Middle frontal gyrus (tissue), 1 donor: ENCODE measurements at regions not wholly inside any gene's neighbourhood (a gene's known extent, or its start where the extent isn't known, plus 50 kb on each side); places are given as distances from the start of the nearest gene placed in this dataset.
"Not testable (repeated sequence)": the region's sequence is repeated elsewhere in the genome, so short reads cannot be mapped to it uniquely, and the experiment has no call there.

Source experiments
- DNase-seq: peaks from one replicate; pipeline ENCODE4 v3.0.0-alpha.2; 2015; ENCODE audit warnings: low spot score; ENCODE audit errors: extremely low spot score

- DNase-seq, result no peak
Measured at GRCh38 chr7:156389116-156389692, 251.4 kb upstream of the RNF32 start.

GRCh38 chr7:156386097-156386496 lies 254.5 kb upstream of the RNF32 start:
- DNase-seq, result no peak

GRCh38 chr7:156384706-156385105 lies 255.9 kb upstream of the RNF32 start:
- DNase-seq, result no peak

- DNase-seq, result no peak
Measured at GRCh38 chr7:156383526-156383925, 257.0 kb upstream of the RNF32 start.

DNA sequence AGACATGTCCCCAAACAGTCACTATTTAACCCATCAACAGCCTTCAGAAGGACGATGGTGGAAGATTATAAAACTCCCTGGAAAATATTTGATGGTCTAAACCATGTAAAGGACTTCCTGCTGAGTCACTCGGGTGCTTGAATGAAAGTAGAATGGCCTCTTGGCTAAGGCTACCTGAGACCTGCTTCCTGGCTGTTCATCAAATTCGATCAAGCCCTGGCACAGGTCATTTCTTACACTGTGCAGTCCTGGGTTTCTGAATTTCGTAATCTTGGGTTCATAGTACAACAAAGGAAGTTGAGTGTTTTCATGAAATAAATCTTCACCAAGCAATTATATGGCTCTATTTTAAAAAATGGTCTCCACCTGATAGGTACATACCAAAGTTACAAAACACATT lies 260.3 kb upstream of the RNF32 start:
- DNase-seq, result no peak

GRCh38 chr7:156379324-156380070 lies 261.1 kb upstream of the RNF32 start:
- DNase-seq, result no peak

- no peak for DNase-seq
Measured at GRCh38 chr7:156378806-156379205, 261.8 kb upstream of the RNF32 start.

GRCh38 chr7:156376317-156376716 lies 264.3 kb upstream of the RNF32 start:
- no peak for DNase-seq

GRCh38 chr7:156374335-156374734 lies 266.2 kb upstream of the RNF32 start:
- DNase-seq, result no peak

GRCh38 chr7:156369929-156370328 lies 270.6 kb upstream of the RNF32 start:
- DNase-seq, result not testable (repeated sequence)

- DNase-seq, result no peak
Measured at GRCh38 chr7:156368053-156368843, 272.3 kb upstream of the RNF32 start.

DNA sequence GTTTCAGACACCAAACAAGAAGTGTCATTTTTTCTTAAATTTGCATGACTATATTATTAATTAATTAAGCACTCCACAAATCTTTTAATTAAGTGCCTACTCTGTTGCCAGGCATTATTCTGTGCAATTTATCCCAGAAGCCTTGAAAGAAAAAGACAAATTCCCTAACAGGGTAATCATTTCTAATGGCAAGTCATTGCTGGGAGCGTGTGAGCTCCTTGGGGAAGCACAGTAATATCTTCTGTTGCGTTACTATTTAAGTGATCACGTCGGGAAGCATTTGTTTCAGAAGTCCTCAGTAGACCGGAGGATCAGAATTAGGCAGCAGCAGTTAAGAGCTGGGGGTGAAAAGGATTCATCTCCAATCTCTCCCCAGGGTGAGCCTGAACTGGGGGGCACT lies 276.8 kb upstream of the RNF32 start:
- no peak for DNase-seq

DNA sequence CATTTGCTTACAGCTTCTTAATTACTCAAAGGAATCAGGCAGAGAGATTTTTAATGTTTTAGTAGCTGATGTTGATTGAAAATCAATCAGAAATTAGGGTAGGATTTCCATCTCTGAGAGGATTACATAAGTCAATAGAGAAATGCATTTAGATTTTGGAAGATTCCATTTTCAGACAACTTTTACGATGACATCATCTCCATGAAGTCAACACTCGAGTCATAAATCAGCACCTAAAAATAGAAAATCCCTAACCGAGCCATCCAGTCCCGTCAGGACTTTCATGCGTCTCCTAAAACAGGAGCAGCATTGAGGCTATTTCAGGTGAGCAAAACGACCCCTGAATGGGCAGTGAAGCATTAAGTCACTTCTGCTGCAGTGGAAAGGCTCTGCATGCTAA lies 279.7 kb upstream of the RNF32 start:
- DNase-seq, result no peak

GRCh38 chr7:156356551-156356950 lies 284.0 kb upstream of the RNF32 start:
- DNase-seq, result no peak

GRCh38 chr7:156353352-156353751 lies 287.2 kb upstream of the RNF32 start:
- DNase-seq, result no peak

GRCh38 chr7:156347703-156348248 lies 292.8 kb upstream of the RNF32 start:
- not testable (repeated sequence) for DNase-seq

GRCh38 chr7:156347132-156347531 lies 293.4 kb upstream of the RNF32 start:
- no peak for DNase-seq

DNA sequence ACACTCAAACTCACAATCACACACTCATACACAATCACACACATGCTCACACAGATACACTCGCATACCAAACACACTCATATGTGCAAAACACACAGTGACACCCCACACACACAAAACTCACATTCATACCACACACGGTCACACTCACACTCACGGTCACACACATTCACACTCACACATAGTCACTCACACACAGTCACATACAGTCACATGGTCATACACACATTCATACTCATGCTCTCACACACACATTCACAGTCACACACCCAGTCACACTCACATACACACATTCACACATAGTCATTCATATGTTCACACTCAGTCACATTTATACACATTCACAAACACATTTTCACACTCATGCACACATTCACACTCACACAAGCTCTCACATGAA lies 296.0 kb upstream of the RNF32 start:
- DNase-seq, result no peak

DNA sequence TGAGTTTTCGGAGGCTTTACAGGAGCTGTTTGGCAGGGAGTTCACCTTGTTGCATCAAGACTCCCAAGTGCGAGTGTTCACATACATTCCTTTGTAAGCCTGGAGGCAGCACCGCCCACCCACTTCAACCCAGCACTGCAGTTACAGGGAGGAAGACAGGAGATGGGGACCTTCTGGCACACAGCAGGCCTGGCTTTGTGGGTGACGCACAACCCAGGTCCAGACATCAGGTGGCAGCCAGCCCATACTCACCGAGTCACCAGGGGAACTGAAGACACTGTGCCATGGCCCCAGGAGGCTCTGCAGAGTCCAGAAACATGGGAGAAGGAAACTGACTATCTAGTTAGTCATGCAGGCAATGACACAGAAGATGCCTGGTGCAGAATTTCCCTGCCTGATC lies 305.9 kb upstream of the RNF32 start:
- DNase-seq, result no peak

- no peak for DNase-seq
Measured at GRCh38 chr7:156327916-156328315, 312.7 kb upstream of the RNF32 start.

GRCh38 chr7:156327474-156327873 lies 313.1 kb upstream of the RNF32 start:
- no peak for DNase-seq

DNA sequence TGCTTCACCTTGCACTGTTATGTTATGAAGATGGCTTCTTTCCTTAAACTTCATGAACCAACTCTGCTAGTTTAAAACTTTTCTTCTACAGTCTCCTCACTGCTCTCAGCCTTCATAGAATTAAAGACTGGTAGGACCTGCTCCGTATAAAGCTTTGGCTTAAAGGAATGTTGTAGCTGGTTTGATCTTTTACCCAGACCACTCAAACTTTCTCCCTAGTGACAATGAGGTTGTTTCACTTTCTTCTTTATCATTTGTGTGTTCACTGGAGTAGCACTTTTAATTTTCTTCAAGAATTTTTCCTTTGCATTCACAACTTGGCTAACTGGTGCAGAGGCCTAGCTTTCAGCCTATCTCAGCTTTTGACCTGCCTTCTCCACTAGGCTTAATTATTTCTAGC lies 316.4 kb upstream of the RNF32 start:
- no peak for DNase-seq
